AG09319 (cell line): ENCODE measurements at regions not wholly inside any gene's neighbourhood (a gene's known extent, or its start where the extent isn't known, plus 50 kb on each side); places are given as distances from the start of the nearest gene placed in this dataset.
A peak's percentile ranks its signal among the peaks of the same experiment; 100 is the strongest.

Source experiments
- DNase-seq: peaks from one replicate; pipeline ENCODE4 v3.0.0-alpha.2; 2010; ENCODE audit warnings: low read depth; ENCODE audit errors: extremely low read depth
- TF ChIP-seq, protein P1 (sequence below): IDR thresholded peaks from 2 replicates; pipeline ENCODE4 v1.5.1; 2011; ENCODE audit warnings: low read depth, mild to moderate bottlenecking, inconsistent platforms, low read length, moderate library complexity

DNA sequence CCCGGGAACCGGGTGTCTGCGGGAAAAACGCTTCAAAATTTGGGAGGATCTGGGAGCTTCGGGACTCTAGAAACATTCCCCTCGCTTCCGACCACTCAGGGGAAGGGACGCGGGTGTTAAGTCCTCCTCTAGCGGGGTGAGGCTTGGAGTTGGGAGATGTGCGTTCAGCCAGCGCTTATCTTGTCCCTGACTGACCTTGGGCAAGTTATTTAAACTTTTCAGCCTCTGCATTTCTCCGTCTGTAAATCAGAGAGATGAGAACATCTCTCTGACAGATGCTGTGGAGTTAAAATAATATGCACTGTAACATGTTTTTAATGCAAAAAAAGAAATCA, 76.9 kb upstream of the ANO4 start:
- no peak for DNase-seq
- TF ChIP-seq, protein P1, sequence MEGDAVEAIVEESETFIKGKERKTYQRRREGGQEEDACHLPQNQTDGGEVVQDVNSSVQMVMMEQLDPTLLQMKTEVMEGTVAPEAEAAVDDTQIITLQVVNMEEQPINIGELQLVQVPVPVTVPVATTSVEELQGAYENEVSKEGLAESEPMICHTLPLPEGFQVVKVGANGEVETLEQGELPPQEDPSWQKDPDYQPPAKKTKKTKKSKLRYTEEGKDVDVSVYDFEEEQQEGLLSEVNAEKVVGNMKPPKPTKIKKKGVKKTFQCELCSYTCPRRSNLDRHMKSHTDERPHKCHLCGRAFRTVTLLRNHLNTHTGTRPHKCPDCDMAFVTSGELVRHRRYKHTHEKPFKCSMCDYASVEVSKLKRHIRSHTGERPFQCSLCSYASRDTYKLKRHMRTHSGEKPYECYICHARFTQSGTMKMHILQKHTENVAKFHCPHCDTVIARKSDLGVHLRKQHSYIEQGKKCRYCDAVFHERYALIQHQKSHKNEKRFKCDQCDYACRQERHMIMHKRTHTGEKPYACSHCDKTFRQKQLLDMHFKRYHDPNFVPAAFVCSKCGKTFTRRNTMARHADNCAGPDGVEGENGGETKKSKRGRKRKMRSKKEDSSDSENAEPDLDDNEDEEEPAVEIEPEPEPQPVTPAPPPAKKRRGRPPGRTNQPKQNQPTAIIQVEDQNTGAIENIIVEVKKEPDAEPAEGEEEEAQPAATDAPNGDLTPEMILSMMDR = no peak

DNA sequence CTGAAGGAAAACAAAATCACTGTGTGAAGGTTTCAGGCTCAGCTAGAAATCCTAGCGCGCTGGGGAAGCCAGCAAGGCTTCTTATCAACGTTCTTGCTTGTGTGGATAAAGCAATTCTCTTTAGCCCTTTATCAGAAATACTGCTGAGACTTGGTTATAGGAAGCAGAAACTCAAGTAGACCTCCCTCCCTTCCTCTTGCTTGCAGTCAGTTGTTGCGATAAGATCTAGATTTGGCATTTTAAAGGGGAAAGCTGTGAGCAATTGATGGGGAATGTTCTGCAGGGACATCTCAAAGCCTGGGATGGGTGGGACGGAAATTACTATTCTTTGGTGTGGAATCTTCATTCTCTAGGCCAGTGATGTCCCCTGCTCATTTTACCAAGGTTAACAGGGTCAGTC, 76.4 kb upstream of the ANO4 start:
- no peak for DNase-seq
- TF ChIP-seq, protein P1 = no peak

DNA sequence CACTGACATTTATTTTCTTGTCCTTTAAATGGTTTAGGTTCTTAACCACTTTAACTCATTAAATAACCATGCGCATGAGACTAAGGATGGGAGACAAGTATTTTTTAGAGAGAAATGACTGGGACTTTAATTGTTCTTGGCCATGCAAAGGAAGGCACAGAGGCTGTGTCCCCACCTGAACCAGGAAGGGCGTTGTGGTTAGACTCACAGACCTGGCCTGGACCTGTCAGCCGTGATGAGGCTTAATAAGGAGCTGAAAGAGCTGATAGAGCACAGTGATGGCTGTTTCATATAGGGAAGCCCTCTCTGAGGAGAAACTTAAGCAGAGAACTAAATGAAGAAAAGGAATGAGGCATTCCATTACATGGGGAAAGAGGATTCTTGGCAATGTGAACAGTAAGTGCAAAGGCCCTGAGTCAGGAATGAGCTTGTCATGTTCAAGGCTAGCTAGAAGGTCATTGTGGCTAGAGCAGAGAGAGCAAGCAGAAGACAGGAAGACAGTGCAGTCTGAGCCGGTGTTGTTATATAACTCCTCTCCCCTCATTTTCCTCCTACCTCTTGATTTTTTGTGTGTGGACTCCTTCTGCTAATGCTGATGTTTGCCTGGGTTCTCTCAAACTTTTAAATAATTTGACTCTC, 74.4 kb upstream of the ANO4 start:
- TF ChIP-seq, protein P1 = no peak
- no peak for DNase-seq

DNA sequence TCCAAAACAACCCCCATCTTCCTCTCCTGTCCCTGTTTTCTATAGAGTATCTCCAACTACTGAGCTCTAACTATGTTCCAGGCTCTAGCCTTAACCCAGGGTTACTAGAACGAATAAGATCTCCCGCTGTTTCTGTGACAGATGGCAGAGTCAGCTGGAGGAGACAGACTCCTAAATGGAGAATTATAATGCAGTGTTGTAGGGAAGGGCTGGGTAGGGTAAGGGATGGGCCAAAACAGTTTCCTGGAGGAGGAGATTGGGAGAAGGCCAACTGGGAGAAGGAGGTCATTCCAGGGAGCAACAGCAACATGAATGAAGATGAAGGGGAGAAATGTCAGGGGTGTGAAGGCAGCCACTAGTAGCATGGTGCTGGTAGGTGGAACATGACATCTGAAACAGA, 73.4 kb upstream of the ANO4 start:
- TF ChIP-seq, protein P1 = no peak

DNA sequence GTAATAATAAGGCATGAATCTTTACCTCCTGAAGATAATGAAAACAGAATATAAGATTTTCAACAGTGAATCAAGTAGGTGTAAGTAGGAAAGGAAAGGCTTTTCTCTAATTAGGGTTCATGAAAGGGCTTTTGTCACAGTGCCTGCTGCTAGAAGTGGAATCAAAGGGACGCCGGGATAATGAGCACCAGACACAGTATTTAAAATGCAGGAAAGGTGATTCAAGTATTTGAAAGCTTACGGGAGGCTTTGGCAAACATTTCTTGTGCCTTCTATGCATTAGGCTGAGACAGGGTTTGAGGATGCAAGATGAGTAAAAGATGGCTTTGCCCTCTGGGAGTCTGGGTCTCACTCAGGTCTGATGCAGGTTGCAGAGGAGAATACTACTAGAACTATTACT, 70.5 kb upstream of the ANO4 start:
- TF ChIP-seq, protein P1 = no peak
- DNase-seq = no peak

More for the DNA sequence above, 73.4 kb upstream of the ANO4 start:
- DNase-seq = no peak

DNA sequence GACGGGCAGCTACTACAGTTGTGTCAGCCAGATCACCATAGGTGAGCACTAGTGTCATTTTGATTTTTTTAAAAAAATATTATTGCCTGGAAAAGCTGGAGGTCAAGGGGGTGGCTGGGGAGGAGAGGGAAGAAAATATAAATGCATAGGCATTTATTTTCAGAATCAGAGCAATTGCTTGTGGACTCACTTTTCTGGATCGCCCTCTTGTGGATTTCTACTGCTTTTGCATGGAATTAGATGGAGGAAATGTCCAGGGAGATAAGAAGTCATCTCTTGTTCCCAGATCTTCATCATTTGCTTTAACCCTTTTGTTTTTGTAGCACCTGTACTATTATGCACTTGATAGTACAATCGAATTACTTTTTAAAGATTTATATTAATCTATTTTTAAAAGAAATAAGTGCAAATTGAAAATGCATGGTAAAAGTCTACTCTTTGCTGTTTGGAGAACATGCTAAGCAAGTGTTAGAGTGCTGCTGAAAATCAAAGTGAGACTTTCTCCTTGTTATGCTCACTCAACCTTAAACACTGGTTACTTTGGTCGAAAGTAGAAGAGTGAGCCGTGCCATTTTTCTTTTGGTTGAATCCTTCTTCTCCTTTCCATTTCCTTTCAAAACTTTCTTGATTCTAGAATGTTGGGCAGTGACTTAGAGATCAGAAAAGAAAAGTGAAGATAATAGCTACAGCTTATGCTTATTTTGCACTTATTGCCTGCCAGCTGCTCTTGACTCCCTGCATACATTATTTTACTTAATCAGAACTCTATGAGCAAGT, 60.6 kb upstream of the ANO4 start:
- TF ChIP-seq, protein P1 = peak; percentile 65
- no peak for DNase-seq

DNA sequence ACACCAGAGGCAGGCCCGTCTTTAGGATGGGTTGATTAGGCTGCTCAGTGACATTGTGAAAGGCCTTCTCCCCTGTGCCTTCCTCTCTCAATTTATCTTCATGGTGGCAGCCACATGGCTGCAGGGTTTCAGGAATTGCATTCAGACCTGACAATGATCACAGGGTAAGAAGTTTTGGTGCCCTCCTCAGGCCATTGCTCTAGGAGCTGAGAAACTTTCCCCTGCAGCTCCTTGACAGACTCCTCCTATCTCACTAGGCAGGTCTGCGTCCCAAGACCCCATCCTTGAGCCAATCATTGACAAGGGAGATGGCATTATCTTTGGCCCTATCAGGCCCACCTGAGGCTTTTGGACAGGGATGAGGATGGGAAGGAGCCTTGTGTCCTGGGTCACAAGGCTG, 57.4 kb upstream of the ANO4 start:
- no peak for DNase-seq
- TF ChIP-seq, protein P1 = no peak
